HEK293 (cell line): ENCODE measurements at regions not wholly inside any gene's neighbourhood (a gene's known extent, or its start where the extent isn't known, plus 50 kb on each side); places are given as distances from the start of the nearest gene placed in this dataset.

ENCODE experiments used
- KLF1 ChIP-seq: fragments of 450-650 bp; formaldehyde crosslinking; IDR thresholded peaks from 2 replicates; pipeline ENCODE4 v1.5.1; 2016; ENCODE audit warnings: missing biosample characterization, missing genetic modification characterization
- ZBTB1 ChIP-seq: fragments of 450-650 bp; formaldehyde crosslinking; IDR thresholded peaks from 2 replicates; pipeline ENCODE4 v1.5.1; 2016; ENCODE audit warnings: missing biosample characterization, missing genetic modification characterization
- ZNF549 ChIP-seq: fragments of 450-650 bp; IDR thresholded peaks from 2 replicates; pipeline ENCODE4 v1.5.1; 2018; ENCODE audit warnings: missing biosample characterization, missing genetic modification characterization, mild to moderate bottlenecking, inconsistent platforms, moderate library complexity
- ZNF558 ChIP-seq: fragments of 450-650 bp; formaldehyde crosslinking; IDR thresholded peaks from 2 replicates; pipeline ENCODE4 v1.5.1; 2016; ENCODE audit warnings: missing biosample characterization, missing genetic modification characterization
- ZNF76 ChIP-seq: fragments of 450-650 bp; formaldehyde crosslinking; IDR thresholded peaks from 2 replicates; pipeline ENCODE4; 2016; ENCODE audit warnings: low read depth, missing biosample characterization, missing genetic modification characterization, borderline replicate concordance
- TF ChIP-seq, protein P1 (sequence below): fragments of 450-650 bp; formaldehyde crosslinking; IDR thresholded peaks from 2 replicates; pipeline ENCODE4 v1.5.1; 2016; ENCODE audit warnings: missing biosample characterization, missing genetic modification characterization
- TF ChIP-seq, protein P2 (sequence below): fragments of 450-650 bp; formaldehyde crosslinking; IDR thresholded peaks from 2 replicates; pipeline ENCODE4 v1.5.1; 2017; ENCODE audit warnings: missing biosample characterization, missing genetic modification characterization

DNA sequence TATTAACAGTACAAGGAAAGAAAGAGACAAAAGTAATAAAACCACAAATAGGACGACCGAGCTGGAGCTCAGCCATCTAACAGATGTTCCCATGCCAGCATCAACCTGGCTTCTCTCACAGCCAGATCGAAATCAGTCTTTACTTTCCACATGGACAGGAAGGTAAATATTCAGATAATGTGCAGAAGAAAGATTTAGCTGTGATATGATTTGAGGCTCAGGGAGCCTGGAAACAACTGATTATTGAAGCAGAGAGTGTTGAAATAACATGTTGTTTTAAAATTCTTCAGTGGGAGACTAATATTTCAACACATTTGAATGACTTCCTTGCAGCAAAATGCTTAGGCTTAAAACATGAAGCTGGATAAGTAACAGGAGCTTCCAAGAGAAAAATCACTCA is 546.8 kb downstream of the ETS1 start:
- TF ChIP-seq ZNF549 (tag by site-specific recombination) (no peak), ZBTB1 (tag by site-specific recombination) (no peak), ZNF558 (no peak), KLF1 (tag by site-specific recombination) (no peak), ZNF76 (tag by site-specific recombination) (no peak)
- TF ChIP-seq, protein P1, sequence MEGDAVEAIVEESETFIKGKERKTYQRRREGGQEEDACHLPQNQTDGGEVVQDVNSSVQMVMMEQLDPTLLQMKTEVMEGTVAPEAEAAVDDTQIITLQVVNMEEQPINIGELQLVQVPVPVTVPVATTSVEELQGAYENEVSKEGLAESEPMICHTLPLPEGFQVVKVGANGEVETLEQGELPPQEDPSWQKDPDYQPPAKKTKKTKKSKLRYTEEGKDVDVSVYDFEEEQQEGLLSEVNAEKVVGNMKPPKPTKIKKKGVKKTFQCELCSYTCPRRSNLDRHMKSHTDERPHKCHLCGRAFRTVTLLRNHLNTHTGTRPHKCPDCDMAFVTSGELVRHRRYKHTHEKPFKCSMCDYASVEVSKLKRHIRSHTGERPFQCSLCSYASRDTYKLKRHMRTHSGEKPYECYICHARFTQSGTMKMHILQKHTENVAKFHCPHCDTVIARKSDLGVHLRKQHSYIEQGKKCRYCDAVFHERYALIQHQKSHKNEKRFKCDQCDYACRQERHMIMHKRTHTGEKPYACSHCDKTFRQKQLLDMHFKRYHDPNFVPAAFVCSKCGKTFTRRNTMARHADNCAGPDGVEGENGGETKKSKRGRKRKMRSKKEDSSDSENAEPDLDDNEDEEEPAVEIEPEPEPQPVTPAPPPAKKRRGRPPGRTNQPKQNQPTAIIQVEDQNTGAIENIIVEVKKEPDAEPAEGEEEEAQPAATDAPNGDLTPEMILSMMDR (tag by site-specific recombination) = no peak
- TF ChIP-seq, protein P2, sequence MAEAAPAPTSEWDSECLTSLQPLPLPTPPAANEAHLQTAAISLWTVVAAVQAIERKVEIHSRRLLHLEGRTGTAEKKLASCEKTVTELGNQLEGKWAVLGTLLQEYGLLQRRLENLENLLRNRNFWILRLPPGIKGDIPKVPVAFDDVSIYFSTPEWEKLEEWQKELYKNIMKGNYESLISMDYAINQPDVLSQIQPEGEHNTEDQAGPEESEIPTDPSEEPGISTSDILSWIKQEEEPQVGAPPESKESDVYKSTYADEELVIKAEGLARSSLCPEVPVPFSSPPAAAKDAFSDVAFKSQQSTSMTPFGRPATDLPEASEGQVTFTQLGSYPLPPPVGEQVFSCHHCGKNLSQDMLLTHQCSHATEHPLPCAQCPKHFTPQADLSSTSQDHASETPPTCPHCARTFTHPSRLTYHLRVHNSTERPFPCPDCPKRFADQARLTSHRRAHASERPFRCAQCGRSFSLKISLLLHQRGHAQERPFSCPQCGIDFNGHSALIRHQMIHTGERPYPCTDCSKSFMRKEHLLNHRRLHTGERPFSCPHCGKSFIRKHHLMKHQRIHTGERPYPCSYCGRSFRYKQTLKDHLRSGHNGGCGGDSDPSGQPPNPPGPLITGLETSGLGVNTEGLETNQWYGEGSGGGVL (tag by site-specific recombination) = no peak
